Myocyte (in vitro differentiated cells): ENCODE measurements at regions not wholly inside any gene's neighbourhood (a gene's known extent, or its start where the extent isn't known, plus 50 kb on each side); places are given as distances from the start of the nearest gene placed in this dataset.
"Not testable (repeated sequence)": the region's sequence is repeated elsewhere in the genome, so short reads cannot be mapped to it uniquely, and the experiment has no call there.

Experiments
- DNase-seq: peaks from one replicate; pipeline ENCODE4 v3.0.0-alpha.2; 2012; ENCODE audit warnings: low read depth

DNA sequence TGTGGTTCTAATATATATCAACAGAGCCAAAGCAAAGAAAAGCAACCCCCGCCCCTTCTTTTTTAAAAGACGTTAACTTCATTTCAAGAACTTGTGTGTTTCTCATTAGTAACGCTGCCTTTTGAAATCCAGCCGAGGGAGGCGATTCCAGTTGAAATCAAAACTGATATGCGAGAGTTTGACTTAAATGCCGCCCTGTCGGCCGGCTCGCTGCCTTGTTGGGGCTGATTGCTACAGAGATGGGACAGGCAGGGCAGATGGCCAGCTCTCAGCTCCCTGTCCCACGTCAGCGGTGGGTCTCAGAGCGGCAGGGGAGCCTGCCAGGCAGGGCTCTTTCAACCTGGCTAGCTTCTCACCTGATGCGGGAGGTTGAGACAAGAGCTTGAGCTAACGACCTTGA is 51.9 kb upstream of the ALX4 start:
- no peak for DNase-seq

- no peak for DNase-seq
Observed at GRCh38 chr11:44363116-44363515, 53.2 kb upstream of the ALX4 start.

GRCh38 chr11:44364596-44364995 is 54.7 kb upstream of the ALX4 start:
- no peak for DNase-seq

DNA sequence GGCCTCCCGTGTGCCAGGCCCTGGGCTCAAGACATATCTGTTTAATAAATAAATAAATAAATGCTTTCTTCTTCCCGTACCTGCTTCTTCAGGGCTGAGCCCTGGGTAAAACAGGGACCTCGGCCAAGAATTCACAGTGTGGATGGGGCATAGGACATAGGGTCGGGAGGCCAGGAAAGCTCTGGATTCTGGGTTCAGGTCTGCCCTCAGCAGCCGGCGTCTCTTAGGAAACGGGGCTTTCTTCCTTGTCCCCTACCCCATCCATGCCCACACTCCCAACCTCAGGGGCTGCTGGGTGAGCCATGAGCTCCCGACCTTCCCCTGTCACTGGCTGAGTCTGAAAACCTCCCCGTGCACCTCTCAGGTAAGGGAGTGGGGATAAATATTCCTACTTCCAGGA is 55.7 kb upstream of the ALX4 start:
- DNase-seq, result no peak

DNA sequence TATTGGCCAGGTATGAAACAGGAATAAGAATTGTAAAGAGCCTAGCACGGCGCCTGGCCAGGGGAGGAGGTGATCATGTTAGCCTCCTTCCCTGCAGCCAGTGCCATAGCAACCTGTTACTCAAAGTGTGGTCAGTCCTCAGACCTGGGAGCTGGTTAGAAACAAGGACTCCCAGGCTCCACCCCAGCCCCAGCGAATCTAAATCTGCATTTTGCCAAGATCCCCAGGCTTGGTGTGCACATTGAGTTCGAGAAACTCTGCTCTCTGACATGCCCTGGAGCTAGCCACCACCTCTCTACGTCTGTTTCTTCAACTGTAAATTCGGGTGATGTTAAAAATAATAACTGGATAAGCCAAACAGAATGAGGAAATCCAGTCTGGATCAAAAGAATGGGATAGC is 56.1 kb upstream of the ALX4 start:
- DNase-seq, result no peak

DNA sequence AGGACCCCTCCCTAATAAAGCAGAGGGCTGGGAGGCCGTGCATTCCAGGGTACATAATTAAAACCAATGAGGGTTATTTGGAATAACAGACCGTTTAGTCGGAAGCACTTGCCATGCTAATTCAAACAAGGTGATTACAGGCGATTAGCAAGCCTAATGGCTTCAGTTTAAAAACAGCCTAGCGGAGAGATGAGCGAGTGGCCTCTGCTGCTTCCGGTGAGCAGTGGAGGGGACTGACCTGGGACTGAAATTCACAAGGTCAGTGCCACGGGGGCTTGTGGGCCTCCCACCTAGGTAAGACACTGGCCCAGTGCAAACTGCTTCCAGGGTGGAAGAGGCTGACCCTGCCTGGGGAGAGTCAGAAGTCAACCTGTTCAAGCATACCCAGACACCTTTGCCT is 56.8 kb upstream of the ALX4 start:
- DNase-seq, result no peak

DNA sequence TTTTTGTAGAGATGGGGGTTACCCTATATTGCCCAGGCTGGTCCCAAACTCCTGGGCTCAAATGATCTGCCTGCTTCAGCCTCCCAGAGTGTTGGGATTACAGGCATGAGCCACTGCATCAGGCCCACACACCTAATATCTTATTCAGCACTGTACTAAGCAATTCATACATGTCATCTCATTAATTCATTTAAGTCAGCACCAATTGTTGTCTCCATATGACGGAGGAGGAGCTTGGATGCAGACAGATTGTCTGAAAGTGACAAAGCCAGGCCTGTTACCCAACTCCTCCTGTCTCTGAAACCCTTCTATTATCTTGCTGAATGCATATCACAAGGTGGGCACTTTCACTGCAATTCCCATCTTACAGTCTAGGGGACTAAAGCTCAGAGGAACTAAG is 57.5 kb upstream of the ALX4 start:
- no peak for DNase-seq

DNA sequence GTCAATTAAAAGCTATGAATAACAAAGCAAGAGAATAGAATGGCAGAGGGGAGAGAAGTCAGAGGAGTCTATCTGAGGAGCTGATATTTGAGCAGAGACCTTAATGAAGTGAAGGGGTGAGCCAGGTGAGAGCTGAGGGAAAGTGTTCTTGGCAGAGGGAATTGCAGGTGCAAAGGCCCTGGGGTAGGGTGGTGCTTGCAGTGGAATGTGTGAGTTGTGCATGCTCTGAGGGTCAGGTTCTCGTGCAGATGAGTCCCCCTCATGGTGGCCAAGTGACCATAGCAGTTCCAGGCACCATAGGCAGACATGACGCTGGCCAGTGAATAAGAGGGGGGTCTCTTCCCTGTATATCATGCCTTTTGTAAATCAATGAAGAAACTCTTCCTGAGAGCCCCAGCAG is 58.9 kb upstream of the ALX4 start:
- DNase-seq, result no peak

GRCh38 chr11:44371042-44371441 is 61.1 kb upstream of the ALX4 start:
- DNase-seq, result not testable (repeated sequence)

DNA sequence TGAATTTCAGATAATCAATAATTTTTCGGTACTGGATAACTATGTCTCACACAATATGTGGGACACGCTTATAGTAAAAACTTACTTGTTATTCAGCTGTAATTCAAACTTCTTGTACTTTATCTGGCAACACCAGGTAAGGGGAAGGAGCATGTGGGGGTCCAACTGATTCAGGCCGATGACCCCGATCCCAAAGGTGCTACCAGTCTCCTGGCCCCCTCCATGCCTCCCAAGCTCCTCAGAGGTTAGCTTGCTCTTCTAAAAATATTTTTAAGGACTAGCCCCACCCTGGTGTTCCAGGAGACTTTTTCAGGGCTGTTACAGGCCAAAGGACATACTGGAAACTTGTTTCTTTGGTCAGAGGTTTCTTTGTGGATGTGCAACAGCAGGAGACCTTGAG is 61.8 kb upstream of the ALX4 start:
- DNase-seq, result no peak

DNA sequence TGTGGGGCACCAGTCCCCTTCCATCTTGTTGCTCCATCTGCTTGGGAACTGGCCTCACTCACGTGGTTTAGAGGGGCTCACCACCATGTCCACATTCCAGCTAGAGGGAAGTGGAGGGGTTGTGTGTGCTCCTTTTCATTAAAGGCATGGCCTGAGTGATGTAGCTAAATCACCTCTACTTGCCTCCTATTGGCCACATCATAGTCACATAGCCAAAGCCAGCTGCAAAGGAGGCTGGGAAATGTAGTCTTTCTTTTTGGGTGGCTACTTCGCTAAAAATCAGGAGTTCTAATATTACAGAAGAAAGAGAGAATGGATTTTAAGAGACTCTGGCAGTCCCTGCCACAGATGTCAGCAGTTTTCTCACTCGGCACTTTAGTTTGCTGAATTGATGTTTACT is 63.0 kb upstream of the ALX4 start:
- DNase-seq, result no peak

GRCh38 chr11:44374001-44374400 is 64.1 kb upstream of the ALX4 start:
- DNase-seq, result no peak

- no peak for DNase-seq
Observed at GRCh38 chr11:44376423-44376822, 66.5 kb upstream of the ALX4 start.

DNA sequence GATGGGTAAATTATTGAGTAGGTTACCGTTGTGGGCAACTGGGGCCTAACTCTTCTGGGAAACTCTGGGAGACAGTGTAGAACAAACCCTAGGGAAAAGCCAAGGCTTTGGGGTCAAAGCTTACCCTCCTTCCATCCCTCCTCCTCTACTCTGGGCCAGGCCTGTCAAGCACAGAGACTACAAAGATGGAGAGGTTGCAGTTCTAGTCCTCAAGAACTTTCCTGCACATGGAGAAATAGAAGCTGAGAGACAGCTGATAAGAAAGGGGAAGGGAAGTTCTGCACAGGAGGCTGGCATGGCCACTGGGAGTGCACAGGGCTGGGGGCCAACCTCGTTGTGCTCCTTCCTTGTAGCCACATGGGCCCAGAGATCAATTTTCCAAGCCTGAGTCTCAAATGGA is 67.2 kb upstream of the ALX4 start:
- DNase-seq, result no peak

- no peak for DNase-seq
Observed at GRCh38 chr11:44377914-44378321, 68.0 kb upstream of the ALX4 start.

- DNase-seq, result no peak
Observed at GRCh38 chr11:44379141-44380008, 69.4 kb upstream of the ALX4 start.

- no peak for DNase-seq
Observed at GRCh38 chr11:44380009-44380313, 70.0 kb upstream of the ALX4 start.

DNA sequence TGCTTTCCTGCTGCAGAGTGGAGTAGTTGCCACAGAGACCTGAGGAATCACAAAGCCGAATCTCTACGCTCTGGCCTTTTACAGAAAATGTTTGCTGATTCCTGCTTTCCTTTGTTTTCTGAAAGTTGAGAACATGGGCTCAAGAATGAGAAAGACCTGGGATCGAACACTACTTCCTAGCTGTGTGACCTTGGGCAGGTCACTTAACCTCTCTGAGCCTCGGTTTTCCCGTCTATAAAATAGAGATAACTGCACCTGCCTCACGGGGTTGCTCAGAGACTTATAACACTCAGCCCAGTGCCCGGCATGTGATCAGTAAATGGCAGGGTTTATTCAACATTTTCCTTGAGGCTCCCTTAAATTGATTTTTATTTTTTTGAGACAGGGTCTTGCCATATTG is 70.9 kb upstream of the ALX4 start:
- no peak for DNase-seq

DNA sequence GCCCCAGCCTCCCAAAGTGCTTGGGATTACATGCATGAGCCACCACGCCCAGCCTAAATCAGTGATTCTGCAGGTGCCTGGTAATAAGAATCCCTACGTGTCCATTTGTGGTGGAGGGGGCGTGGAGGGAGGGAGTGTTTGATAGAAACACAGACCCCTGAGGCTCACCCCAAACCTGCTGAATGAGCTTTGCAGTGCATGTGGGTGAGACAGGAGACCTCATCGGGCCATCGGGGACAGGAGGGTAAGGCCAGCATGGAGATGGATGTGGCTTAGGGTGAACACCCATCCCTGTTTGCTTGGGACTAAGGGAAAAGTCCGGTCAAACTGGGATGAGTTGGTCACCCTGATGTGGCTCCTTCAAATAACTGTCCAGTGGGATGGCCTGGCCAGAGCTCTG is 71.3 kb upstream of the ALX4 start:
- no peak for DNase-seq

GRCh38 chr11:44382118-44382517 is 72.2 kb upstream of the ALX4 start:
- no peak for DNase-seq

DNA sequence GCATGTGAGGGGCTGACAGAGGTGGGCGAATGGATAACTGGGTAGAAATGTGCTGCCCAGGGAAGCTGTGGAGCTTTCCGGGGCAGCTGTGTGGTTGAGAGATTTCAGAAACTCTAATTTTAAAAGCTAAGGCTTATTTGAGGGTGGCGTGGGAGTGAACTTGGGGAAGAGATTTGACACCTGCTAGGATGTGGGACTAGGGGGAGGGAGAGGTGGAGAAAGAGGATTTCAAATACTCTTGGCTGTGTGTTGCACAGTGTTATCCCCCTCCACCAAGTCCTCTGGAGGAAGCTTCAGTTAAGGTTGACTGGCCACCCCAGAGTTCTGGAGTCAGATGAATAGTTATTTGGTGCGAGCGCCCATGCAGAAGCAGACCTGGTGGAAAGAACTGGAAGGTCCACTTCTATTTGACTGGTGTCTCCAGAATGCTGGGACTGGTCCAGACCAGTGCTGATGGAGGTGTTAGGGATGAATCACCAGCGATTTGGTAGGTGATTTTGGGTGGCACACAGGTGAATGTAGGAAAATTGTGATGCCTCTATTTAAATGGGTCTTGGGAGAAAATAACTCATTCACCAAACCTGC is 72.8 kb upstream of the ALX4 start:
- no peak for DNase-seq

GRCh38 chr11:44383246-44383645 is 73.3 kb upstream of the ALX4 start:
- DNase-seq, result no peak

DNA sequence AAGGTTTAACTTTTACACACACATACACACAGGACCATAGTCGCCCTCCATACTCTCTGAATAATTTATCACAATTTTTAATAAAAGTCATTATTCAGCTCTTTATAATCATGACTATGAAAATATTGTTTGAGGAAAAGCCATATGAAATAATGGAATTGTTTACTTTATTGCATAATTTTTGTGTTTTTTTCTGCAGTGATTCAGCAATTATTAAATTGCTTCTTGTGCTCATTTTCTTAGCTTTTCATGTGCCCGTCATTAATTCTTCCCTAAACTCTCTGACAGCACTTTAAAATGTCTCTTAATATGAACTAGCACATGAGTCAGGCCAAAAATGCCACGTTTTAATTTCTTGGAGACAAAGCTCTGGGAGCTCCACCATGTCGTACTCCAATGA is 77.5 kb upstream of the ALX4 start:
- DNase-seq, result no peak
